Neural cell (in vitro differentiated cells): ENCODE measurements at regions not wholly inside any gene's neighbourhood (a gene's known extent, or its start where the extent isn't known, plus 50 kb on each side); places are given as distances from the start of the nearest gene placed in this dataset.
"Not testable (repeated sequence)": the region's sequence is repeated elsewhere in the genome, so short reads cannot be mapped to it uniquely, and the experiment has no call there.

Source experiments
- H2AFZ ChIP-seq: fragments of 200-600, 300-800 bp; sonication (generic), shearing (Covaris generic); 2 replicates; pipeline ENCODE4 v1.6.0; 2014; ENCODE audit warnings: low read depth, mild to moderate bottlenecking, antibody characterized with exemption, low read length, moderate library complexity
- H3F3A ChIP-seq: fragments of 200-600 bp; shearing (Covaris generic); 2 replicates; pipeline ENCODE4 v1.6.1; 2016; ENCODE audit warnings: mild to moderate bottlenecking, moderate library complexity, mixed read lengths, antibody characterized with exemption, low read length; ENCODE audit not compliant: insufficient read depth, poor library complexity, severe bottlenecking
- H3K27ac ChIP-seq: fragments of 200-600, 300-800 bp; sonication (generic), shearing (Covaris generic); 2 replicates; pipeline ENCODE4 v1.5.1; 2014; ENCODE audit warnings: mild to moderate bottlenecking, low read length, moderate library complexity
- H3K27me3 ChIP-seq: fragments of 300-800, 200-600 bp; sonication (generic), shearing (Covaris generic); 2 replicates; pipeline ENCODE4 v1.6.0; 2014; ENCODE audit warnings: mild to moderate bottlenecking, low read depth, low read length, moderate library complexity; ENCODE audit not compliant: insufficient read depth
- H3K36me3 ChIP-seq: fragments of 300-800, 200-600 bp; sonication (generic), shearing (Covaris generic); 2 replicates; pipeline ENCODE4 v1.5.1; 2014; ENCODE audit warnings: mild to moderate bottlenecking, antibody characterized with exemption, low read length, moderate library complexity; ENCODE audit not compliant: insufficient read depth
- H3K4me2 ChIP-seq: fragments of 300-800, 200-600 bp; sonication (generic), shearing (Covaris generic); 2 replicates; pipeline ENCODE4 v1.6.0; 2014; ENCODE audit warnings: mild to moderate bottlenecking, low read length
- H3K4me3 ChIP-seq: fragments of 300-800, 200-600 bp; sonication (generic), shearing (Covaris generic); 2 replicates; pipeline ENCODE4 v1.5.1; 2014; ENCODE audit warnings: mild to moderate bottlenecking, low read length, moderate library complexity
- H3K79me2 ChIP-seq: fragments of 200-600 bp; shearing (Covaris generic); replicated peaks from 2 replicates; pipeline ENCODE4 v1.6.0; 2014; ENCODE audit warnings: mild to moderate bottlenecking, low read length, moderate library complexity; ENCODE audit not compliant: insufficient read depth
- H3K9ac ChIP-seq: fragments of 300-800, 200-600 bp; sonication (generic), shearing (Covaris generic); 2 replicates; pipeline ENCODE4 v1.6.1; 2016; ENCODE audit warnings: mild to moderate bottlenecking, low read length, mixed read lengths
- H3K9me2 ChIP-seq: fragments of 200-600 bp; shearing (Covaris generic); 2 replicates; pipeline ENCODE4 v1.6.1; 2016; ENCODE audit warnings: mild to moderate bottlenecking, low read length, mixed read lengths; ENCODE audit not compliant: insufficient read depth
- H3K9me3 ChIP-seq: fragments of 200-600, 300-800 bp; sonication (generic), shearing (Covaris generic); 2 replicates; pipeline ENCODE4 v1.6.1; 2016; ENCODE audit warnings: mild to moderate bottlenecking, mixed run types, low read length, moderate library complexity, mixed read lengths
- H4K20me1 ChIP-seq: fragments of 200-600 bp; shearing (Covaris generic); 2 replicates; pipeline ENCODE4 v1.6.1; 2016; ENCODE audit warnings: mild to moderate bottlenecking, mixed run types; ENCODE audit not compliant: insufficient read depth
- CTCF ChIP-seq: fragments of 450-650 bp; IDR thresholded peaks from 2 replicates; pipeline ENCODE4 v1.5.1; 2014; ENCODE audit warnings: antibody characterized with exemption, mild to moderate bottlenecking, moderate library complexity; ENCODE audit not compliant: poor library complexity, severe bottlenecking
- EP300 ChIP-seq: fragments of 450-650 bp; conservative IDR thresholded peaks from 2 replicates; pipeline ENCODE4 v1.6.1; 2014; ENCODE audit warnings: antibody characterized with exemption, mild to moderate bottlenecking, moderate library complexity; ENCODE audit not compliant: poor library complexity, severe bottlenecking
- EZH2 ChIP-seq: fragments of 200-600, 300-800 bp; shearing (Covaris generic), sonication (generic); IDR thresholded peaks from 2 replicates; pipeline ENCODE4 v1.6.1; 2014; ENCODE audit warnings: antibody characterized with exemption, low read length, borderline replicate concordance, mild to moderate bottlenecking; ENCODE audit not compliant: insufficient read depth, poor library complexity, severe bottlenecking
- MXI1 ChIP-seq: fragments of 450-650 bp; conservative IDR thresholded peaks from 2 replicates; pipeline ENCODE4 v1.6.1; 2014; ENCODE audit warnings: antibody characterized with exemption, mild to moderate bottlenecking; ENCODE audit not compliant: poor library complexity, severe bottlenecking
- POLR2AphosphoS5 ChIP-seq: IDR thresholded peaks from 2 replicates; pipeline ENCODE4 v1.6.1; 2012
- RAD21 ChIP-seq: fragments of 450-650 bp; conservative IDR thresholded peaks from 2 replicates; pipeline ENCODE4 v1.6.1; 2014; ENCODE audit warnings: antibody characterized with exemption, mild to moderate bottlenecking, moderate library complexity
- REST ChIP-seq: IDR thresholded peaks from 2 replicates; pipeline ENCODE4 v1.6.1; 2012; ENCODE audit warnings: borderline replicate concordance
- SMC3 ChIP-seq: fragments of 450-650 bp; conservative IDR thresholded peaks from 2 replicates; pipeline ENCODE4 v1.6.1; 2014; ENCODE audit warnings: antibody characterized with exemption, mild to moderate bottlenecking, moderate library complexity; ENCODE audit not compliant: poor library complexity
- TAF1 ChIP-seq: IDR thresholded peaks from 2 replicates; pipeline ENCODE4 v1.6.1; 2012; ENCODE audit warnings: low read depth

- Histone ChIP-seq H3K4me2 (no peak overlapping the region), H3K79me2 (no peaks in the 10 kb centered on the region), H3F3A (no peaks in the 10 kb centered on the region), H3K4me3 (no peak overlapping the region), H2AFZ (no peak overlapping the region), H3K27me3 (no peaks in the 10 kb centered on the region), H3K9me2 (no peaks in the 10 kb centered on the region), H3K27ac (no peak overlapping the region), H4K20me1 (no peaks in the 10 kb centered on the region), H3K36me3 (no peaks in the 10 kb centered on the region), H3K9me3 (no peaks in the 10 kb centered on the region), H3K9ac (no peak overlapping the region)
- TF ChIP-seq MXI1: no peak
- TF ChIP-seq TAF1: no peak
- no peak for TF ChIP-seq EZH2
- TF ChIP-seq SMC3: no peak
- no peak for TF ChIP-seq POLR2AphosphoS5
- TF ChIP-seq RAD21: no peak
- TF ChIP-seq EP300: no peak
Measured at GRCh38 chr18:57950542-57950941, 93.5 kb upstream of the NEDD4L start.

- not testable (repeated sequence) for H3K9me3 ChIP-seq, H3K4me2 ChIP-seq, H3K27ac ChIP-seq, H3K79me2 ChIP-seq, H3K36me3 ChIP-seq, H3F3A ChIP-seq, H3K9ac ChIP-seq, H3K9me2 ChIP-seq, H2AFZ ChIP-seq, H3K4me3 ChIP-seq, H3K27me3 ChIP-seq, H4K20me1 ChIP-seq
Measured at GRCh38 chr18:57949335-57949734, 94.7 kb upstream of the NEDD4L start.

- Histone ChIP-seq H3K27me3 (no peaks in the 10 kb centered on the region), H3F3A (no peaks in the 10 kb centered on the region), H3K9ac (no peak overlapping the region), H3K4me2 (no peak overlapping the region), H3K36me3 (no peaks in the 10 kb centered on the region), H2AFZ (no peak overlapping the region), H3K27ac (no peak overlapping the region), H3K9me2 (no peaks in the 10 kb centered on the region), H3K4me3 (no peak overlapping the region), H3K79me2 (no peaks in the 10 kb centered on the region), H3K9me3 (no peaks in the 10 kb centered on the region), H4K20me1 (no peaks in the 10 kb centered on the region)
- TF ChIP-seq REST: no peak
- TF ChIP-seq SMC3: no peak
- TF ChIP-seq RAD21: no peak
- TF ChIP-seq TAF1: no peak
- no peak for TF ChIP-seq EZH2
- no peak for TF ChIP-seq POLR2AphosphoS5
- TF ChIP-seq EP300: no peak
- no peak for TF ChIP-seq MXI1
- TF ChIP-seq CTCF: no peak
Measured at GRCh38 chr18:57947117-57947516, 96.9 kb upstream of the NEDD4L start.
